Epidermal melanocyte (primary cell): ENCODE measurements at regions not wholly inside any gene's neighbourhood (a gene's known extent, or its start where the extent isn't known, plus 50 kb on each side); places are given as distances from the start of the nearest gene placed in this dataset.

ENCODE experiments used
- DNase-seq: peaks from one replicate; pipeline ENCODE4 v3.0.0; 2011; ENCODE audit warnings: low spot score; ENCODE audit not compliant: insufficient read length

- no peak for DNase-seq
Measured at GRCh38 chr2:15764683-15765011, 173.0 kb downstream of the DDX1 start.

- no peak for DNase-seq
Measured at GRCh38 chr2:15765211-15765610, 173.5 kb downstream of the DDX1 start.

- no peak for DNase-seq
Measured at GRCh38 chr2:15765686-15766302, 174.1 kb downstream of the DDX1 start.

- DNase-seq: no peak
Measured at GRCh38 chr2:15766303-15766861, 174.0 kb upstream of the MYCN start.

GRCh38 chr2:15766911-15767597 lies 173.3 kb upstream of the MYCN start:
- DNase-seq: no peak

GRCh38 chr2:15767679-15768078 lies 172.7 kb upstream of the MYCN start:
- DNase-seq: no peak

GRCh38 chr2:15768142-15768541 lies 172.2 kb upstream of the MYCN start:
- DNase-seq: no peak

- no peak for DNase-seq
Measured at GRCh38 chr2:15768615-15769014, 171.7 kb upstream of the MYCN start.

- DNase-seq: no peak
Measured at GRCh38 chr2:15769235-15769634, 171.1 kb upstream of the MYCN start.

- no peak for DNase-seq
Measured at GRCh38 chr2:15769676-15770547, 170.4 kb upstream of the MYCN start.

GRCh38 chr2:15770606-15771005 lies 169.7 kb upstream of the MYCN start:
- no peak for DNase-seq

- no peak for DNase-seq
Measured at GRCh38 chr2:15771124-15771523, 169.2 kb upstream of the MYCN start.

GRCh38 chr2:15772086-15772595 lies 168.2 kb upstream of the MYCN start:
- DNase-seq: no peak

GRCh38 chr2:15772681-15773080 lies 167.7 kb upstream of the MYCN start:
- DNase-seq: no peak

GRCh38 chr2:15773204-15773603 lies 167.1 kb upstream of the MYCN start:
- no peak for DNase-seq

GRCh38 chr2:15773846-15774245 lies 166.5 kb upstream of the MYCN start:
- DNase-seq: no peak

GRCh38 chr2:15775753-15776628 lies 164.4 kb upstream of the MYCN start:
- no peak for DNase-seq

- DNase-seq: no peak
Measured at GRCh38 chr2:15776629-15776919, 163.8 kb upstream of the MYCN start.

- DNase-seq: no peak
Measured at GRCh38 chr2:15776992-15777702, 163.2 kb upstream of the MYCN start.

GRCh38 chr2:15777795-15778371 lies 162.5 kb upstream of the MYCN start:
- no peak for DNase-seq
